Daoy (cell line): ENCODE measurements at regions not wholly inside any gene's neighbourhood (a gene's known extent, or its start where the extent isn't known, plus 50 kb on each side); places are given as distances from the start of the nearest gene placed in this dataset.
"Not testable (repeated sequence)": the region's sequence is repeated elsewhere in the genome, so short reads cannot be mapped to it uniquely, and the experiment has no call there.

Experiments used
- DNase-seq: peaks from one replicate; pipeline ENCODE4 v3.0.0-alpha.2; 2015; ENCODE audit warnings: low read depth

GRCh38 chr13:32828711-32829110, 187.5 kb upstream of the KL start:
- DNase-seq: no peak

GRCh38 chr13:32829269-32829668, 187.0 kb upstream of the KL start:
- DNase-seq: peak; percentile 48

GRCh38 chr13:32829676-32830335, 186.4 kb upstream of the KL start:
- DNase-seq: peak; percentile 82

- no peak for DNase-seq
Observed at GRCh38 chr13:32830336-32831031, 185.7 kb upstream of the KL start.

- no peak for DNase-seq
Observed at GRCh38 chr13:32837307-32837972, 178.8 kb upstream of the KL start.

- DNase-seq: no peak
Observed at GRCh38 chr13:32837973-32838927, 178.0 kb upstream of the KL start.

GRCh38 chr13:32838945-32839344, 177.3 kb upstream of the KL start:
- peak; percentile 35 for DNase-seq

- DNase-seq: no peak
Observed at GRCh38 chr13:32840113-32840512, 176.1 kb upstream of the KL start.

- DNase-seq: no peak
Observed at GRCh38 chr13:32840989-32841713, 175.1 kb upstream of the KL start.

- DNase-seq: no peak
Observed at GRCh38 chr13:32845952-32846950, 170.0 kb upstream of the KL start.

GRCh38 chr13:32847976-32848375, 168.2 kb upstream of the KL start:
- not testable (repeated sequence) for DNase-seq

GRCh38 chr13:32849369-32849768, 166.9 kb upstream of the KL start:
- DNase-seq: no peak

GRCh38 chr13:32850316-32851052, 165.7 kb upstream of the KL start:
- DNase-seq: no peak

- peak; percentile 41 for DNase-seq
Observed at GRCh38 chr13:32851083-32852069, 164.8 kb upstream of the KL start.

GRCh38 chr13:32852526-32852925, 163.7 kb upstream of the KL start:
- no peak for DNase-seq

- no peak for DNase-seq
Observed at GRCh38 chr13:32857077-32857476, 159.1 kb upstream of the KL start.

GRCh38 chr13:32857689-32858088, 158.5 kb upstream of the KL start:
- DNase-seq: no peak

- no peak for DNase-seq
Observed at GRCh38 chr13:32859707-32860292, 156.4 kb upstream of the KL start.
